ENCODE measurements at regions not wholly inside any gene's neighbourhood (a gene's known extent, or its start where the extent isn't known, plus 50 kb on each side); places are given as distances from the start of the nearest gene placed in this dataset.

DNA sequence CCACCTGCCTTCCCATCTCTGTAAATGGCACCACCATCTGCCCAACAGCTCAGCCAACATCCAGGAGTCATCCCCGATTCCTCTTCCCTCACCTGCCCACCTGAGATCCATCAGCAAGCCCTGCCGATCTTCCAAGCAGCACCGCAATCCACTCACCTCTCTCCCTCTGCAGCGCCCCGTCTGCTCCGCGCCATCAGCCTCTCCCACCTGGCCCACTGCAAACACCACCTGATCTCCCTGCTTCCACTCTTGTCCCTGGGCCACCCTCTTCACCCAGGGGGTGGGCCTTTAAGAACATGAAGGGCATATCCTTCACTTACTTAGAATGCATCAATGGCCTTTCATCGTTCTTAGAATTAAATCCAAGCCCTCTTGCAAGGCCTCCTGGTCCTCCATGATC, 457.3 kb upstream of the SULF2 start:
- TF ChIP-seq, protein P1, sequence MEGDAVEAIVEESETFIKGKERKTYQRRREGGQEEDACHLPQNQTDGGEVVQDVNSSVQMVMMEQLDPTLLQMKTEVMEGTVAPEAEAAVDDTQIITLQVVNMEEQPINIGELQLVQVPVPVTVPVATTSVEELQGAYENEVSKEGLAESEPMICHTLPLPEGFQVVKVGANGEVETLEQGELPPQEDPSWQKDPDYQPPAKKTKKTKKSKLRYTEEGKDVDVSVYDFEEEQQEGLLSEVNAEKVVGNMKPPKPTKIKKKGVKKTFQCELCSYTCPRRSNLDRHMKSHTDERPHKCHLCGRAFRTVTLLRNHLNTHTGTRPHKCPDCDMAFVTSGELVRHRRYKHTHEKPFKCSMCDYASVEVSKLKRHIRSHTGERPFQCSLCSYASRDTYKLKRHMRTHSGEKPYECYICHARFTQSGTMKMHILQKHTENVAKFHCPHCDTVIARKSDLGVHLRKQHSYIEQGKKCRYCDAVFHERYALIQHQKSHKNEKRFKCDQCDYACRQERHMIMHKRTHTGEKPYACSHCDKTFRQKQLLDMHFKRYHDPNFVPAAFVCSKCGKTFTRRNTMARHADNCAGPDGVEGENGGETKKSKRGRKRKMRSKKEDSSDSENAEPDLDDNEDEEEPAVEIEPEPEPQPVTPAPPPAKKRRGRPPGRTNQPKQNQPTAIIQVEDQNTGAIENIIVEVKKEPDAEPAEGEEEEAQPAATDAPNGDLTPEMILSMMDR (IDR thresholded peaks at IDR 0.05; ENCODE audit: borderline replicate concordance, control extremely low read depth, extremely low read depth, insufficient read depth, missing control alignments), result no peak
- DNase-seq (ENCODE audit: low spot score), result no peak
- in situ Hi-C loops (cut with MboI; ENCODE audit: low sequenced_read_pairs, unreplicated experiment), result no loop called here

DNA sequence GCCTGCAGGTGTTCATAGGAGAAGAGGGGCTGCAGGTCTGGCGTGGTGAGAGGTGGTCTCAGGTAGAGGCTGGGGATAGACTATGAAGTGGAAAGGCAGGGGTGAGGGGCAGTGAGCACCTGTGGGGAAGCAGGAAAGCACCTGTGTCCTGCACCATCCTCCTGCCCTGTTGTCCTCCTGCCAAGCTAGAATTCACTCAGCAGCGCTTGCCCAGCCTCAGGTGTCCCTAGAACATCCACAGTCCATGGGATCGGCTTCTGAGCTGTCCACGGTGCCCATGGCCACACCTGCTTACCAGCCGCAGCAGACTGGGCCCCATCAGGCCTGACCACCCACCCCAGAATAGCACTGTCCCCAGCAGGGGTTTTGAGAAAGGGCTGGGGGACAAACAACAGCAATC, 456.2 kb upstream of the SULF2 start:
- TF ChIP-seq, protein P1 (IDR thresholded peaks at IDR 0.05; ENCODE audit: borderline replicate concordance, control extremely low read depth, extremely low read depth, insufficient read depth, missing control alignments), result no peak
- in situ Hi-C loops (cut with MboI; ENCODE audit: low sequenced_read_pairs, unreplicated experiment), result no loop called here

DNA sequence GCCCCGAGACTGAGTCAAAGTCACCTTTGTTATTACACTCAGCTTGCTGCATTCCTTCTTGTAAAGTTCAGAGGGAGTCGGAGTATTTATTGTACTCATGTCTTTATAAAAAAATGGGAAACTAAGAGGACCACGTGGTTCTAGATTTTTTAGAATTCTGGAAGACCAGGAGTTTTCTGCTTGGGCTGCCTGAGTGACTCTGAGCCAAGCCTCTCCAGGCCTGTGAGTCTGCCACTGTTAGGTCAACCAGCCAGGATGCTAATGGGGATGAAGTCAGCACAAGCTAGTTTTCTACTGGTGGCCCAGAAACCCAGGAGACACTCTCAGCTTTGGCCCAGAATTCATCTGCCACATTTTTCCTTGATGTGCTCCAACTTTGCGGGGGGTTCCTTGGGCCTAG, 453.5 kb upstream of the SULF2 start:
- no peak for DNase-seq (ENCODE audit: low spot score)
- TF ChIP-seq, protein P1 (IDR thresholded peaks at IDR 0.05; ENCODE audit: borderline replicate concordance, control extremely low read depth, extremely low read depth, insufficient read depth, missing control alignments), result no peak
- in situ Hi-C loops (cut with MboI; ENCODE audit: low sequenced_read_pairs, unreplicated experiment), result no loop called here

More for the DNA sequence above, 456.2 kb upstream of the SULF2 start:
- no peak for DNase-seq (ENCODE audit: low spot score)

DNA sequence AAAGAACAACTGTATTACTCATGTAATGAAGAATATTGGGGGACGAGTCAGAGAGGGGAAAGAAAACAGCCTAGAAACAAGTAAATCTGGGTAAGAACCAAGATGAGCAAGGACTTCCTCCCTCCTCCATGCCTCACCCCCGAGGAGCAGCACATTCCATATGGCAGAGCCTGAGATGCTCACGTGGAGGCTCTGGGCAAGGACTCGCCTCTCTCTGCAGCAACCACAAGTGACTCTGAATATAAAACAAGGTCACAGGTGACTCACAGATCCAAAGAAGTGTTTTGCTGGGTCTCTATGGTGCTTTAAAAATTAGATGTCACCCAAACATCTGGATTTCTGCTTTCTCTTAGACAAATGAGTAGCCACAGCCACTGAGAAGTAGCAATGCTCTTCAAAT, 453.0 kb upstream of the SULF2 start:
- in situ Hi-C loops (cut with MboI; ENCODE audit: low sequenced_read_pairs, unreplicated experiment), result no loop called here
- TF ChIP-seq, protein P1 (IDR thresholded peaks at IDR 0.05; ENCODE audit: borderline replicate concordance, control extremely low read depth, extremely low read depth, insufficient read depth, missing control alignments), result no peak
- DNase-seq (ENCODE audit: low spot score), result no peak

DNA sequence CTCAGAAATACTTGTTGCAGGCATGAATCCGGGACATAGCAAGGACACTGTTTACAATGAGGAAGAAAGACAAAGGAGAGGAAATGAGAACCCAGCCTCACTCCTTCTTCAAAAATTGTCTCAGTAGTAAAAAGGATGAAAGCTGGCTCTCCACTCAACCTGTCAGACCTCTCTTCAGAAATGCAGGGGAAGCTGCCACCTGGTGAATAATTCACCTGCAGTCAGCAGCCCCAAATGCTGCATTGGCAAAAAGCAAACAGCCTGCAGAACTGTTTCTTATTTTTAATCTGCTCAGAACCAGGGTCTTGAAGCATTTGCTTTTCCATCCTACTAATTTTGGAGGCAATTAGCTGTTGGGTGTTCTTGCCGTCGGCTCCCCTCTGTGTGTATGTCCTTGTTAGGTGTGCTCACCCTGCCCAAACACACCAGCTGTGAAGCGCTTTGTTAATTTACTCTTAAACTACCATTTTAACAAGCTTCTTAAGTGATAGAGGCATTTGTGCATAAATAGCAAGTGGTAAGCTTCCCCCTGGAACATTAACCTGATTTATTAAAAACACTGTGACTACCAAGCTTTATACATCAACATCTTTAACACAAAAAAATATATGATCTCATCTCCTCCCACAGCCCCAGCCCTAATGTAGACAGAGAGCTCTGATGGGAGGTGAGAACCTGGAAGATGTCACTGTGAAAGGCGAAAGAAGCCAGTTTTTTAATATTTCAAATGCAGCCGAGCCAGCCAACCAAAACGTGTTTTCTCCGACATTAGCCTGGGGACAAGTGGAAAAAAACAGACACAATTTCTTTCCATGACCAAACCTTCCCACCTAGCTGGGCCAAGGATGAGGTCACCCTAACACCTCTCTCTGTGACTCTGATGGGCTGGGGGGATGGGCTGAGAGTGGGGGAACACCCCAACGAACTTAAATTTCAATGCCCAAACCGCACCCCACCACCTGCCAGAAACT, 451.0 kb upstream of the SULF2 start:
- in situ Hi-C loops (cut with MboI; ENCODE audit: low sequenced_read_pairs, unreplicated experiment), result no loop called here
- no peak for DNase-seq (ENCODE audit: low spot score)
- TF ChIP-seq, protein P1 (IDR thresholded peaks at IDR 0.05; ENCODE audit: borderline replicate concordance, control extremely low read depth, extremely low read depth, insufficient read depth, missing control alignments), result no peak

DNA sequence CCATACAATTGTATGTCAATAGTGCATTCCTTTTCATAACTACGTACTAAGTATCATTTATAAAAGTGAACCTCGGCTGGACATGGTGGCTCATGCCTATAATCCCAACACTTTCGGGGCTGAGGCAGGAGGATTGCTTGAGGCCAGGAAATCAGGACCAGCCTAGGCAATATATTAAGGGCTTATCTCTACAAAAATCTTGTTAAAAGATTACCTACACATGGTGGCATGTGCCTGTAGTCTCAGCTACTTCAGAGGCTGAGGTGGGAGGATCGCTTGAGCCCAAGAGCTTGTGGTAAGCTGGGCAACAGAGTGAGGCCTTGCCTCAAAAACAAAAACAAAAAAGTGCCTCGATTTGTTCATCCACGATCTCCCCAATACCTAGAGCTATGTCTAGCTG, 449.7 kb upstream of the SULF2 start:
- in situ Hi-C loops (cut with MboI; ENCODE audit: low sequenced_read_pairs, unreplicated experiment), result no loop called here
- TF ChIP-seq, protein P1 (IDR thresholded peaks at IDR 0.05; ENCODE audit: borderline replicate concordance, control extremely low read depth, extremely low read depth, insufficient read depth, missing control alignments), result no peak
- no peak for DNase-seq (ENCODE audit: low spot score)
